ENCODE measurements at regions not wholly inside any gene's neighbourhood (a gene's known extent, or its start where the extent isn't known, plus 50 kb on each side); places are given as distances from the start of the nearest gene placed in this dataset.
A peak's percentile ranks its signal among the peaks of the same experiment; 100 is the strongest.

GRCh38 chr14:38527502-38527878, 271.6 kb upstream of the CLEC14A start:
- DNase-seq (no peak), ATAC-seq (no peak)
- Histone ChIP-seq H3K4me3 (no peak overlapping the region), H3K9me3 (peaks cover 0 to 2% of the 10 kb centered on the region in 2 donors), H3K36me3 (no peaks in the 10 kb centered on the region), H3K27ac (no peak overlapping the region), H3K4me1 (no peaks in the 10 kb centered on the region), H3K27me3 (no peaks in the 10 kb centered on the region)
- intact Hi-C loops (cut with DNase I) = no loop called here
- no peak for TF ChIP-seq CTCF (IDR thresholded peaks at IDR 0.05)

GRCh38 chr14:38526826-38527501, 271.1 kb upstream of the CLEC14A start:
- Histone ChIP-seq H3K27ac (no peak overlapping the region), H3K4me3 (no peak overlapping the region), H3K9me3 (peaks cover 0 to 2% of the 10 kb centered on the region in 2 donors), H3K4me1 (no peaks in the 10 kb centered on the region), H3K36me3 (no peaks in the 10 kb centered on the region), H3K27me3 (no peaks in the 10 kb centered on the region)
- intact Hi-C loops (cut with DNase I) = no loop called here
- ATAC-seq (no peak), DNase-seq (no peak)
- no peak for TF ChIP-seq CTCF (IDR thresholded peaks at IDR 0.05)

- H3K27ac ChIP-seq = no peak overlapping the region
- H3K4me1 ChIP-seq = no peaks in the 10 kb centered on the region
- no peak for ATAC-seq
- no peaks in the 10 kb centered on the region for H3K27me3 ChIP-seq
- DNase-seq = no peak
- H3K9me3 ChIP-seq = peaks cover 0 to 2% of the 10 kb centered on the region in 2 donors
- H3K4me3 ChIP-seq = no peak overlapping the region
- H3K36me3 ChIP-seq = no peaks in the 10 kb centered on the region
- intact Hi-C loops (cut with DNase I) = no loop called here
- no peak for TF ChIP-seq CTCF (IDR thresholded peaks at IDR 0.05)
These were observed 269.0 kb upstream of the CLEC14A start for GRCh38 chr14:38524636-38525509.

- Histone ChIP-seq H3K27me3 (no peaks in the 10 kb centered on the region), H3K36me3 (no peaks in the 10 kb centered on the region), H3K27ac (peak overlapping the region in 1 of 2 donors; percentile 34), H3K4me3 (no peak overlapping the region), H3K9me3 (no peaks in the 10 kb centered on the region), H3K4me1 (no peaks in the 10 kb centered on the region)
- ATAC-seq (peak; percentile 88), DNase-seq (peak in 3 of 4 donors; percentile 2 to 32 (median 30))
- intact Hi-C loops (cut with DNase I) = no loop called here
- TF ChIP-seq CTCF (IDR thresholded peaks at IDR 0.05) = no peak
These were observed 266.8 kb upstream of the CLEC14A start for GRCh38 chr14:38522724-38523123.

GRCh38 chr14:38521591-38521990, 265.7 kb upstream of the CLEC14A start:
- no peaks in the 10 kb centered on the region for H3K4me1 ChIP-seq
- no peaks in the 10 kb centered on the region for H3K9me3 ChIP-seq
- DNase-seq = no peak
- ATAC-seq = no peak
- H3K4me3 ChIP-seq = no peak overlapping the region
- intact Hi-C loops (cut with DNase I) = no loop called here
- TF ChIP-seq CTCF (IDR thresholded peaks at IDR 0.05) = no peak
- H3K36me3 ChIP-seq = no peaks in the 10 kb centered on the region
- H3K27ac ChIP-seq = no peak overlapping the region
- no peaks in the 10 kb centered on the region for H3K27me3 ChIP-seq

Data from left lung (tissue), 4 donors.